ENCODE measurements at regions not wholly inside any gene's neighbourhood (a gene's known extent, or its start where the extent isn't known, plus 50 kb on each side); places are given as distances from the start of the nearest gene placed in this dataset.

- no peak overlapping the region for H2AFZ ChIP-seq (ENCODE audit: low read depth, low read length)
- ChIA-PET CTCF (no interaction called here), POLR2A (no interaction called here)
- no peak overlapping the region for H3K4me3 ChIP-seq (replicated peaks in 1 of 3; ENCODE audit: insufficient read depth in 1 of 3, low read depth in 1 of 3, low read length in 3 of 3)
- no peak for TF ChIP-seq POLR2AphosphoS5 (IDR thresholded peaks at IDR 0.05; ENCODE audit: insufficient read depth, low read depth, low read length)
- TF ChIP-seq MYC (IDR thresholded peaks at IDR 0.05; ENCODE audit: low read depth, low read length), result no peak
- no peak for TF ChIP-seq GATA2 (IDR thresholded peaks at IDR 0.05; ENCODE audit: insufficient read depth, insufficient read length, low read depth, low read length)
- TF ChIP-seq, protein P1, sequence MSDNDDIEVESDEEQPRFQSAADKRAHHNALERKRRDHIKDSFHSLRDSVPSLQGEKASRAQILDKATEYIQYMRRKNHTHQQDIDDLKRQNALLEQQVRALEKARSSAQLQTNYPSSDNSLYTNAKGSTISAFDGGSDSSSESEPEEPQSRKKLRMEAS (IDR thresholded peaks at IDR 0.05; ENCODE audit: insufficient read depth, insufficient read length), result no peak
- TF ChIP-seq JUN (IDR thresholded peaks at IDR 0.05; ENCODE audit: borderline replicate concordance, insufficient read depth, insufficient read length, low read depth), result no peak
- no peak for TF ChIP-seq CTCF (IDR thresholded peaks at IDR 0.05; ENCODE audit: extremely low read depth in 1 of 2, insufficient read depth in 1 of 2, low read depth in 1 of 2, low read length in 2 of 2)
- no peak for TF ChIP-seq FOS (IDR thresholded peaks at IDR 0.05; ENCODE audit: borderline replicate concordance, insufficient read depth, low read length)
- TF ChIP-seq EZH2 (IDR thresholded peaks at IDR 0.05; ENCODE audit: borderline replicate concordance, low read depth, low read length, severe bottlenecking), result no peak
- TF ChIP-seq POLR2A (IDR thresholded peaks at IDR 0.05; ENCODE audit: low read depth, low read length), result no peak
- no peak overlapping the region for H3K4me2 ChIP-seq (ENCODE audit: insufficient read depth, low read length)
- dilution Hi-C loops (cut with MboI; ENCODE audit: extremely low pct_ligation_motif_present, low sequenced_read_pairs) (no loop called here), intact Hi-C loops (cut with micrococcal nuclease) (no loop called here)
- H4K20me1 ChIP-seq (replicated peaks; ENCODE audit: control insufficient read depth, extremely low read depth, insufficient read depth, low read length), result no peaks in the 10 kb centered on the region
- no peaks in the 10 kb centered on the region for H3K9me1 ChIP-seq (replicated peaks; ENCODE audit: control insufficient read depth, extremely low read depth, insufficient read depth, low read length)
- no peaks in the 10 kb centered on the region for H3K9me3 ChIP-seq (replicated peaks; ENCODE audit: control insufficient read depth, insufficient read depth, low read length)
- H3K27ac ChIP-seq (ENCODE audit: insufficient read depth, low read depth, low read length), result no peak overlapping the region
- FAIRE-seq (no peak), DNase-seq (ENCODE audit: low read depth, low spot score) (no peak)
- H3K9ac ChIP-seq (replicated peaks; ENCODE audit: extremely low read depth, insufficient read depth, low read length), result no peak overlapping the region
- no peaks in the 10 kb centered on the region for H3K36me3 ChIP-seq (ENCODE audit: control insufficient read depth in 2 of 2, extremely low read depth in 1 of 2, insufficient read depth in 2 of 2, low read length in 2 of 2)
- no peaks in the 10 kb centered on the region for H3K4me1 ChIP-seq (ENCODE audit: control insufficient read depth, extremely low read depth, insufficient read depth, low read length)
- no peaks in the 10 kb centered on the region for H3K27me3 ChIP-seq (ENCODE audit: control insufficient read depth in 2 of 2, insufficient read depth in 2 of 2, low read length in 2 of 2)
- no TSS peak for BruUV-seq (replicated peaks)
- no peaks in the 10 kb centered on the region for H3K79me2 ChIP-seq (ENCODE audit: control insufficient read depth, insufficient read depth, low read length)
Observed at GRCh38 chrX:80354966-80355465, 65.2 kb upstream of the TENT5D start.
